H7 (cell line): ENCODE measurements at regions not wholly inside any gene's neighbourhood (a gene's known extent, or its start where the extent isn't known, plus 50 kb on each side); places are given as distances from the start of the nearest gene placed in this dataset.
"Not testable (repeated sequence)": the region's sequence is repeated elsewhere in the genome, so short reads cannot be mapped to it uniquely, and the experiment has no call there.

Source experiments
- DNase-seq: peaks from one replicate; pipeline ENCODE4 v3.0.0; 2012
- H3K27me3 ChIP-seq: 2 replicates; pipeline ENCODE4 v1.6.0; 2011; ENCODE audit warnings: mild to moderate bottlenecking, low read length; ENCODE audit not compliant: control insufficient read depth, insufficient read depth
- H3K36me3 ChIP-seq: replicated peaks from 2 replicates; pipeline ENCODE4 v1.5.1; 2011; ENCODE audit warnings: low read length; ENCODE audit not compliant: control insufficient read depth, insufficient read depth
- H3K4me3 ChIP-seq: 2 replicates; pipeline ENCODE4 v1.5.1; 2011; ENCODE audit warnings: low read depth, mild to moderate bottlenecking, control low read depth, low read length, moderate library complexity; ENCODE audit not compliant: insufficient read depth

DNA sequence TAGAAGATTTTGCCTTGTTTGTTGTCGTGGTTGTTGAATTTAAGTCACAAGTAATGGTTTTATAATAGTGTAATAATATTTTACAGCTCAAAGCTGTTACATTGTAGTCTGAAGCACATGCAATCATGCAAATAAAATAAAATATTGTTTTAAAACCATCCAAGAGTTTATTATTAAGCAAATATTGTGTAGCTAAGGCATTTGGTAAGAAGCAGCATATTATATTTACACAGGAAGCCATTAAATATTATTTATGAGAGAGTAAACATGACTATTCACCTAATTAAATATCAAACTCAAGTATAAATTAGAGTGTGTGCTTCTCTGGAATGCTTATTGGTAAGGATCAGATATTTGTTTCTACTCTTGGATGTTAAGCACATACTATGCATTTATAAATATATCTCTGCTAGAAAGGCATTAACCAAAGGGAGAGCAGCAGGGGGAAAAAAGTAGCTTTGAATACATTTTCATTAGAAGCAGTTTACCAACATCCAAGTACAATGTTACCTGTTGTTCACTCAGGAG, 431.5 kb upstream of the FAM174A start:
- not testable (repeated sequence) for H3K36me3 ChIP-seq, H3K27me3 ChIP-seq, H3K4me3 ChIP-seq, DNase-seq

DNA sequence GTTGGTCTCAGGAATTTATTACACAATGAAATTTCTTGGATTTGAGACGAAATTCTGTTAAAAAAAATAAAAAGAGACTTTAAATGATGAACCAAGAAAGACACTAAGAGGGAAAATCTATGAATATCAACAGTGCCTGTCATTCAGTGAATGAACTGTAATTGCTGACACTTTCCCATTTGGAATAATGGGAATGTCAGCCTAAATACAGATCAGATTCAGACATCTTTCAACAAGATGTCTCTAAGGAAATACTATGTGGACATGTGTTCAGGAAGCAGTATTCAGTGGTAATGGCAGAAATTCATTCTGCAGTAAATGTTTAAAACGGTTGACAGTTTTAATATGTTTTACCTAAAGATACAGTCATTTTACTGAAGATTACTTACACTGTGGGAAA, 433.7 kb upstream of the FAM174A start:
- not testable (repeated sequence) for H3K36me3 ChIP-seq, H3K27me3 ChIP-seq, DNase-seq, H3K4me3 ChIP-seq

- not testable (repeated sequence) for H3K27me3 ChIP-seq, DNase-seq
Observed at GRCh38 chr5:100096328-100096727, 438.8 kb upstream of the FAM174A start.

DNA sequence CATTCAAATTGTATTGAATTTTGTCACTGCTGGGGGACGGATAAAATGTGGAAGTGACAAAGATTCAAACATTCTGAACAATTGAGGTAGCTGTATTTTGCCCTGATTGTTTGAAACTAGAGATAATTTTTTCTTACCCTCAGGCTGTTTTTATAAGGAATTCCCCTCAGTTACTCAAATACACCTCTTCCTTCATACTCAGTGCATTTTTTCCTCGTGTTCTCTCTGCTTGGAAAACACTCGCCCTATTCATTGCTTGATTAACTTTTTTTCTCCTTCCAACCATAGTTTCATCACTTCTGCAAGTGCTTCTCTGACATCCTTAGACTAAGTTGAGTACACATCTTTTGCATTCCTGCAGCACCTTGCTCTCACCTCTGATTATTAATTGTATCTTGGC, 454.5 kb upstream of the FAM174A start:
- not testable (repeated sequence) for H3K36me3 ChIP-seq, H3K4me3 ChIP-seq, H3K27me3 ChIP-seq, DNase-seq

More at GRCh38 chr5:100096328-100096727, 438.8 kb upstream of the FAM174A start:
- not testable (repeated sequence) for H3K4me3 ChIP-seq, H3K36me3 ChIP-seq

GRCh38 chr5:100079163-100079562, 456.0 kb upstream of the FAM174A start:
- H3K4me3 ChIP-seq, H3K27me3 ChIP-seq, H3K36me3 ChIP-seq, DNase-seq: not testable (repeated sequence)

- not testable (repeated sequence) for H3K36me3 ChIP-seq, DNase-seq, H3K27me3 ChIP-seq, H3K4me3 ChIP-seq
Observed at GRCh38 chr5:100066020-100066419, 469.2 kb upstream of the FAM174A start.

DNA sequence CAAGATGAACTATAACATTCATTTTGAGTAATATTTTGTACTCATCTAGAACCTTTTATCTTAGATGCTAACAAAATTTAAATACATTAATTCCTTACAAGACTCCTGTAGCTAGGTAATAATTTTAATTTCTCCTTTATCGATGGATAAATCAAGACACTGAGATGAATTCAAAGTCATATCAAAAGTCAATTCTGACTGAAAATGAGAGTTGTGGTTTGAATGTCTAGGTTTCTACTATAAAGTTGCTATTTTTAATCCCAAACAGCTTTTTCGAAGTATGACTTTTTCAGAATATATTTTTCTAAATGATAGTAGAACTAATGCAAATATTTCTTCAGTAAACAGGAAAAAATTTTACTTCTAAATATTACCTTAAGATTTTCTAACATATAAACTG, 491.7 kb upstream of the FAM174A start:
- no peaks in the 10 kb centered on the region for H3K27me3 ChIP-seq
- no peak for DNase-seq
- H3K4me3 ChIP-seq: no peak overlapping the region
- no peaks in the 10 kb centered on the region for H3K36me3 ChIP-seq

DNA sequence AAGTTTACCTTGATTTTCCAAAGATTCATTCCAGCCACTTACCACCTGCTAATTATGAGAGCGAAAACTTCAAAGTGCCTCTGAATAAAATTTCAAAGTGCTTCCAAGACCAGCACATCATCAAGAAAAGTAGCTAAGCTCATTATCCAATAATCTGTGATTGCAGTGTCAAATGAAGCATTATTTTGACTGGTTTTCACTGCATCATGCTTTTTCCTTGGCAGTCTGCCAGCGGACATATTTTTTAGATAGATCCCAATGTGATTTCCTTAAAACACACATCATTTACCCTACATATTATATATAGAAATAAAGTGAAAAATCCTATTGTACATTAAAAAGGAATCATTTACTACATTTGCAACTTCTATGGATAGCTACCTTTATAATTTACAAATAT, 508.6 kb upstream of the FAM174A start:
- no peaks in the 10 kb centered on the region for H3K36me3 ChIP-seq
- H3K4me3 ChIP-seq: no peak overlapping the region
- no peak for DNase-seq
- H3K27me3 ChIP-seq: no peaks in the 10 kb centered on the region

DNA sequence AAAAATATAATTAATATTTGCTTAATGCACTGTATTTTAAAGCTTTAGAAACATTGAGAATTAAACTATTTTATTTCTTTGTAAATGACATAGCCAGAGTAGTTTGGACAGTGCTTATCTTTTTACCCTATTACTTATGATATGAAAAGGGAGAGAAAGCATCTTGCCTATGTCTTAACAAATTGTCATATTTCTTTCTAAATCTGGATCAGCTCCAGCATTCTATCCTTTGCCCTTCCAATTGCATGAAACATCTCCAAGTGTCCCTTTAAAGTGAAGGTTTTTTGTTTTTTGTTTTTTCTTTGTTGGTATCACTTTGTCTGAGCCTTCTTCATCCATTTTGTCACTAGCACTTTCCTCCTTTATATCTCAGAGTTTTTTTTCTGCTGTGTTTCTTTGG, 511.6 kb upstream of the FAM174A start:
- H3K27me3 ChIP-seq: no peaks in the 10 kb centered on the region
- DNase-seq: no peak
- H3K36me3 ChIP-seq: no peaks in the 10 kb centered on the region
- H3K4me3 ChIP-seq: no peak overlapping the region

DNA sequence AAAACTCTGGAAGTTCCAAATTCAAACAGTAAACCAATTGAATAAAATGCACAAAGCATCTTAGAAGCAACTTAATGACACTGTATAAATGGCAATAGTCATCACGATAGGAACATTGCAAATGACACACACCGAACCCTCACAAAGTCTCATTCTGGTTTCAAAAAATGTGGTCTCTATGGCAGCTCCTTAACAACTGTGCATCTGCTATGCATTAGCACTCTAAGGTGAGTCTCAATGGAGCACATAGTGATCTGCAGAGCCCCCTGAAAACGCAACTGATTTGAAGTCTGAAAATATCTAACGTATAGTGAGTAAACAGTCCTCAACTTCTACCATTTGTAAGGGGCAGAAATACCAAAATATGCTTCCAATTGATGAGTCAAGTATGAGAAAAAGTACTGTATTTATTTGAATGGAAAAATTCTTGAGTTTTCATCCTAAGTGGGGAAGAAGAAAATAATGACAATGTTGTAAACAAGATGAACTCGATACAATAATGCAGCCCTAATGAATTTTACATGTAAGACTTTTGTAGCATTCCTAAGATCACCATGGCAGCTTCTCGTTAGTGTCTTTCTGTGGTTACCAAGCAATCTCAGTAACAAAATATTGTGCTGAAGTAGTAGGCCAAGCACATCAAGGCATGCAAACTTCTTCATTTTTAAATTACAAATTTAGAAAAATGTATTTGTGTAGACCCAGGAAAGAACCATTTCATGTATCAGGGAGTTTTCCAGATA, 517.5 kb upstream of the FAM174A start:
- Histone ChIP-seq H3K36me3 (no peaks in the 10 kb centered on the region), H3K27me3 (no peaks in the 10 kb centered on the region), H3K4me3 (no peak overlapping the region)
- no peak for DNase-seq

- DNase-seq, H3K27me3 ChIP-seq, H3K4me3 ChIP-seq, H3K36me3 ChIP-seq: not testable (repeated sequence)
Observed at GRCh38 chr5:100013305-100013704, 521.9 kb upstream of the FAM174A start.

DNA sequence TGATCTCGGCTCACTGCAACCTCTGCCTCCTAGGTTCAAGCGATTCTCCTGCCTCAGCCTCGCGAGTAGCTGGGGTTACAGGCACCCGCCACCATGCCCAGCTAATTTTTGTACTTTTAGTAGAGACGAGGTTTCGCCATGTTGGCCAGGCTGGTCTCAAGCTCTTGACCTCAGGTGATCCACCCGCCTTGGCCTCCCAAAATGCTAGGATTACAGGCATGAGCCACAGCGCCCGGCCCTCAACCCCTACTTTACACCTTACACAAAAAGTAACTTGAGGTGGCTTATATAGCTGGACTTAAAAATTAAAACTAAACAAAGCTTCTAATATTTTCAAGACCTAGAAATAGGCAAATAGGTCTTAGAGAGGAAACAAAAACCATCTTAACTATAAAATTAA, 524.0 kb upstream of the FAM174A start:
- DNase-seq, H3K4me3 ChIP-seq, H3K27me3 ChIP-seq, H3K36me3 ChIP-seq: not testable (repeated sequence)

- DNase-seq: no peak
- Histone ChIP-seq H3K36me3 (no peaks in the 10 kb centered on the region), H3K4me3 (no peak overlapping the region), H3K27me3 (no peaks in the 10 kb centered on the region)
Observed at GRCh38 chr5:100004969-100005368, 530.2 kb upstream of the FAM174A start.

DNA sequence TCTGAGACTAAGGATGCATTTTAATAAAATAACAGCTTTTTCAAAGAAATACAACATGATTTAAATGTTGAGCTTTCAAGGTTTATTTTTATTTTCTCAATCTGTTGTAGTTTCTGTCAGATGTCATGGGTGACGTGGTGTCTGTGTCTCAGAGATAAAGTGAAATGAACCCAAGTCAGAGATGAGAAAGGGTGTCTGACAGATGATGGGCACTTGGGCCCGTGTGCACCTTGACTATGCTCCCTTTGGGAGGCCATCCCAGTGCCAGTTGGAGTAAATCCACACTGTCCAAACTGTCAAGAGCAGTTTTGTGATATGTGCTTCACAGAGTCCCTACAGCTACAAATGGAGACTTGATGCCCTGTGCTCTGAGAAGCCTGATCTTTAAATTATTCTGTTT, 536.9 kb upstream of the FAM174A start:
- Histone ChIP-seq H3K4me3 (no peak overlapping the region), H3K27me3 (no peaks in the 10 kb centered on the region), H3K36me3 (no peaks in the 10 kb centered on the region)
- no peak for DNase-seq

DNA sequence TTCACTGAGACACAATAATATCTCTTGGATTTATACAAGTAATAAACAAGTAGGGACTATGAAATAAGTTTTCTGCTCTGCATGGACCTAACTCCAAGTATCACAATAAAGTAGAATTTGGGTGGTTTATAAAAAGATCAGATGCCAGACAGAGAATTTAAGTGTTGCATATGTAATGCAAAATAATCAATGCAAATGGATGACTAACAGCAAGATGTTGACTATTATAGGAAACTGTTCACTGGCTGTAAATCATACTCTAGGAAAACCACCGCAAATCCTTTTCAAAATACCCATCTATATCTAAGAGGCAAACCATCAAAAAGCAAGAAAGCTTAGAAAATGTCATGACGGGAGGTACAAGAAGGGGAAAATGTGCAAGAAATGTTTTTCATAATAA, 539.8 kb upstream of the FAM174A start:
- no peak overlapping the region for H3K4me3 ChIP-seq
- no peaks in the 10 kb centered on the region for H3K36me3 ChIP-seq
- H3K27me3 ChIP-seq: no peaks in the 10 kb centered on the region
- DNase-seq: no peak

DNA sequence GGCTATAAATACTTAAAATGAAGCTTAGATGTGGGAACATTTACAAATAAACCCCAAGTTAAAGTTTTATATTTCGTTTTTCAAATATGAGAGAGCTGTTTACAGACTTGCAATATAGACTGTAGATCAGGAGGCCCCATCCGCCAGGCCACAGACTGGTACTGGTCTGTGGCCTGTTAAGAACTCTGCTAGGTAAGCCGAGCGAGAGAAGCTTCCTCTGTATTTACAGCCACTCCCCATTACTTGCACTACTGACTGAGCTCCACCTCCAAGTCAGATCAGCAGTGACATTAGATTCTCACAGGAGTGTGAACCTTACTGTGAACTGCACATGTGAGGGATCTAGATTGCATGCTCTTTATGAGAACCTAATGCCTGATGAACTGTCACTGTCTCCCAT, 561.4 kb upstream of the FAM174A start:
- DNase-seq: no peak
- H3K27me3 ChIP-seq: no peaks in the 10 kb centered on the region
- H3K4me3 ChIP-seq: no peak overlapping the region
- no peaks in the 10 kb centered on the region for H3K36me3 ChIP-seq
